MCF 10A (cell line): ENCODE measurements at regions not wholly inside any gene's neighbourhood (a gene's known extent, or its start where the extent isn't known, plus 50 kb on each side); places are given as distances from the start of the nearest gene placed in this dataset.
A peak's percentile ranks its signal among the peaks of the same experiment; 100 is the strongest.
"Not testable (repeated sequence)": the region's sequence is repeated elsewhere in the genome, so short reads cannot be mapped to it uniquely, and the experiment has no call there.

Experiments
- BruUV-seq: library from RNA; stranded (reverse); fragments of 400-500 nt; replicated peaks from 2 replicates; lab custom pipeline; 2021; lab: Mats Ljungman, UMichigan
- CTCF ChIA-PET: fragments of 300-600 bp; sonication (Branson Sonifier 250); formaldehyde crosslinking; extraction: SDS; loops from one replicate; lab custom pipeline; 2021; ENCODE audit warnings: antibody characterized with exemption, inconsistent platforms; lab: Yijun Ruan, JAX
- POLR2A ChIA-PET: fragments of 300-600, 350-650 bp; sonication (Branson Sonifier 250); formaldehyde crosslinking; extraction: SDS; loops from one replicate; lab custom pipeline; 2020; ENCODE audit warnings: antibody characterized with exemption, inconsistent platforms; lab: Yijun Ruan, JAX
- DNase-seq: peaks from one replicate; pipeline ENCODE4 v3.0.0-alpha.2; 2018; ENCODE audit not compliant: unreplicated experiment
- H3K27ac Mint-ChIP-seq: one replicate; pipeline ENCODE4 v1.8.0; 2022; ENCODE audit warnings: mild to moderate bottlenecking, low read depth, mixed read lengths; ENCODE audit not compliant: unreplicated experiment
- H3K27me3 Mint-ChIP-seq: one replicate; pipeline ENCODE4 v1.8.0; 2022; ENCODE audit warnings: mixed read lengths; ENCODE audit not compliant: insufficient read depth, unreplicated experiment
- H3K36me3 Mint-ChIP-seq: one replicate; pipeline ENCODE4 v1.8.0; 2022; ENCODE audit warnings: mild to moderate bottlenecking, moderate library complexity, mixed read lengths; ENCODE audit not compliant: insufficient read depth, unreplicated experiment
- H3K4me1 Mint-ChIP-seq: one replicate; pipeline ENCODE4 v1.8.0; 2022; ENCODE audit warnings: mixed read lengths; ENCODE audit not compliant: insufficient read depth, unreplicated experiment
- H3K4me3 Mint-ChIP-seq: one replicate; pipeline ENCODE4 v1.8.0; 2022; ENCODE audit warnings: mild to moderate bottlenecking, moderate library complexity, mixed read lengths; ENCODE audit not compliant: unreplicated experiment
- H3K9me3 Mint-ChIP-seq: one replicate; pipeline ENCODE4 v1.8.0; 2022; ENCODE audit warnings: mixed read lengths; ENCODE audit not compliant: unreplicated experiment
- CTCF ChIP-seq: fragments of 200-600 bp; IDR thresholded peaks from one replicate; pipeline ENCODE4 v1.8.0; 2022; ENCODE audit warnings: antibody characterized with exemption, mild to moderate bottlenecking; ENCODE audit not compliant: unreplicated experiment
- intact Hi-C: fragments of 100-400 bp; cut with micrococcal nuclease; formaldehyde crosslinking; loops from 2 replicates; pipeline ENCODE4 v1.14.1; 2022

- intact Hi-C loops = no loop called here
- no peak for TF ChIP-seq CTCF
- H3K36me3 Mint-ChIP-seq = no peaks in the 10 kb centered on the region
- no peaks in the 10 kb centered on the region for H3K27me3 Mint-ChIP-seq
- no peaks in the 10 kb centered on the region for H3K4me1 Mint-ChIP-seq
- CTCF ChIA-PET = interaction anchor here (0.8 to 1.1 kb wide), 2 partner anchors 35 to 166 kb away, joined by 3 to 4 read pairs; no protein-coding TSS in a partner anchor
- no peak overlapping the region for H3K27ac Mint-ChIP-seq
- BruUV-seq = no TSS peak
- H3K9me3 Mint-ChIP-seq = peaks cover 26% of the 10 kb centered on the region
- POLR2A ChIA-PET = no interaction called here
- peak; percentile 22 for DNase-seq
- H3K4me3 Mint-ChIP-seq = no peak overlapping the region
Observed at GRCh38 chr2:31694444-31694843, 113.7 kb upstream of the SRD5A2 start.

- DNase-seq = no peak
- H3K27me3 Mint-ChIP-seq = no peaks in the 10 kb centered on the region
- TF ChIP-seq CTCF = no peak
- H3K4me3 Mint-ChIP-seq = no peak overlapping the region
- H3K4me1 Mint-ChIP-seq = no peaks in the 10 kb centered on the region
- H3K27ac Mint-ChIP-seq = no peak overlapping the region
- ChIA-PET POLR2A (interaction anchor here (1.0 kb wide), 1 partner anchor 161 kb away, joined by 3 read pairs; no protein-coding TSS in a partner anchor), CTCF (interaction anchor here (1.1 kb wide), 1 partner anchor 36 kb away, joined by 4 read pairs; no protein-coding TSS in a partner anchor)
- H3K36me3 Mint-ChIP-seq = no peaks in the 10 kb centered on the region
- BruUV-seq = no TSS peak
- intact Hi-C loops = no loop called here
- peaks cover 20% of the 10 kb centered on the region for H3K9me3 Mint-ChIP-seq
Observed at GRCh38 chr2:31693882-31694281, 113.1 kb upstream of the SRD5A2 start.

GRCh38 chr2:31688282-31688681 lies 107.5 kb upstream of the SRD5A2 start:
- POLR2A ChIA-PET = no interaction called here
- Mint-ChIP-seq H3K27ac (no peak overlapping the region), H3K27me3 (no peaks in the 10 kb centered on the region), H3K36me3 (no peaks in the 10 kb centered on the region), H3K4me1 (no peaks in the 10 kb centered on the region), H3K4me3 (no peak overlapping the region), H3K9me3 (peaks cover 13% of the 10 kb centered on the region)
- no peak for DNase-seq
- intact Hi-C loops = no loop called here
- BruUV-seq = no TSS peak
- TF ChIP-seq CTCF = peak; percentile 51
- CTCF ChIA-PET = interaction anchor here (0.8 kb wide), 1 partner anchor 24 kb away, joined by 3 read pairs; no protein-coding TSS in a partner anchor

- POLR2A ChIA-PET, CTCF ChIA-PET: not testable (repeated sequence)
Observed at GRCh38 chr2:31683506-31683905, 102.8 kb upstream of the SRD5A2 start.

GRCh38 chr2:31675485-31675901 lies 94.8 kb upstream of the SRD5A2 start:
- no TSS peak for BruUV-seq

More at GRCh38 chr2:31683506-31683905, 102.8 kb upstream of the SRD5A2 start:
- H3K27ac Mint-ChIP-seq, H3K27me3 Mint-ChIP-seq, BruUV-seq, DNase-seq, intact Hi-C loops, H3K4me3 Mint-ChIP-seq, H3K36me3 Mint-ChIP-seq, H3K4me1 Mint-ChIP-seq: not testable (repeated sequence)
- H3K9me3 Mint-ChIP-seq = peaks cover 19% of the 10 kb centered on the region

More at GRCh38 chr2:31675485-31675901, 94.8 kb upstream of the SRD5A2 start:
- no peaks in the 10 kb centered on the region for H3K27me3 Mint-ChIP-seq
- DNase-seq = peak; percentile 16
- no peak for TF ChIP-seq CTCF
- H3K27ac Mint-ChIP-seq = no peak overlapping the region
- no peaks in the 10 kb centered on the region for H3K36me3 Mint-ChIP-seq
- intact Hi-C loops = no loop called here
- CTCF ChIA-PET = interaction anchor here (0.7 to 0.8 kb wide), 2 partner anchors 9 to 55 kb away, joined by 3 to 5 read pairs; no protein-coding TSS in a partner anchor
- peaks cover 6% of the 10 kb centered on the region for H3K9me3 Mint-ChIP-seq
- POLR2A ChIA-PET = no interaction called here
- H3K4me3 Mint-ChIP-seq = no peak overlapping the region
- peaks cover 11% of the 10 kb centered on the region for H3K4me1 Mint-ChIP-seq
